HepG2 (cell line): ENCODE measurements at regions not wholly inside any gene's neighbourhood (a gene's known extent, or its start where the extent isn't known, plus 50 kb on each side); places are given as distances from the start of the nearest gene placed in this dataset.

ENCODE experiments used
- ATAC-seq: fragments of 200-7000 bp; cut with Tn5 transposase; 3 replicates; pipeline ENCODE4 v1.9.1; 2020; ENCODE audit warnings: mild to moderate bottlenecking, moderate library complexity
- BruUV-seq: library from RNA; stranded (reverse); fragments of 400-500 nt; replicated peaks from 2 replicates; lab custom pipeline; 2021; lab: Mats Ljungman, UMichigan
- CTCF ChIA-PET: fragments of 300-600 bp; formaldehyde crosslinking; extraction: SDS; loops from one replicate; lab custom pipeline; 2021; ENCODE audit warnings: low total read pairs, inconsistent platforms, low intra/inter-chr PET ratio; lab: Yijun Ruan, JAX
- POLR2A ChIA-PET: fragments of 350-600 bp; sonication (Branson Sonifier 250); formaldehyde crosslinking; loops from one replicate; lab custom pipeline; 2020; ENCODE audit warnings: antibody characterized with exemption, inconsistent platforms; lab: Yijun Ruan, JAX
- DNase-seq: peaks from one replicate; pipeline ENCODE4 v3.0.0-alpha.2; 2015; ENCODE audit warnings: low spot score
- FAIRE-seq: peaks from 3 replicates; lab custom pipeline; 2011; peaks lifted over from hg19 to GRCh38; lab: Jason Lieb, UNC
- H2AFZ ChIP-seq: one replicate; pipeline ENCODE4 v1.6.1; 2011; ENCODE audit warnings: low read length, inconsistent platforms
- H3K27ac ChIP-seq: fragments of 300-600 bp; 3 replicates; pipeline ENCODE4 v1.8.0; 2011; ENCODE audit warnings: mixed run types, mild to moderate bottlenecking, mixed read lengths, low read length, inconsistent platforms; ENCODE audit not compliant: insufficient read depth; ENCODE audit errors: extremely low read length
- H3K27me3 ChIP-seq, 2 experiments: fragments of 200-600 bp in 1 of 2; 2 replicates in 1 of 2; 3 replicates in 1 of 2; pipeline versions ENCODE4 v1.6.0 to v1.8.0; 2011; ENCODE audit warnings: low read length in 2 of 2, mild to moderate bottlenecking in 2 of 2, moderate library complexity in 2 of 2, inconsistent platforms in 1 of 2; ENCODE audit not compliant: insufficient read depth in 2 of 2, control insufficient read depth in 1 of 2
- H3K36me3 ChIP-seq, 2 experiments: fragments of 200-600 bp in 1 of 2; replicated peaks in 1 of 2; 2 replicates in 1 of 2; 3 replicates in 1 of 2; pipeline versions ENCODE4 v1.5.1 to v1.8.0; 2011; ENCODE audit warnings: low read length in 2 of 2, inconsistent platforms in 1 of 2; ENCODE audit not compliant: insufficient read depth in 2 of 2, control insufficient read depth in 1 of 2
- H3K4me1 ChIP-seq: 2 replicates; pipeline ENCODE4 v1.5.1; 2012; ENCODE audit warnings: low read length, inconsistent platforms; ENCODE audit not compliant: insufficient read depth
- H3K4me2 ChIP-seq: 2 replicates; pipeline ENCODE4 v1.6.0; 2011; ENCODE audit warnings: low read depth, low read length, inconsistent platforms
- H3K4me3 ChIP-seq, 3 experiments: fragments of 200-600 bp in 1 of 3; sonication (generic), shearing (Covaris generic) in 1 of 3; replicated peaks in 1 of 3; 2 replicates each; pipeline ENCODE4 v1.5.1; 2011 to 2016; ENCODE audit warnings: low read length in 3 of 3, inconsistent platforms in 2 of 3, low read depth in 2 of 3, mild to moderate bottlenecking in 2 of 3, control low read depth in 1 of 3, mixed read lengths in 1 of 3; ENCODE audit not compliant: insufficient read depth in 1 of 3
- H3K79me2 ChIP-seq: one replicate; pipeline ENCODE4 v1.6.1; 2011; ENCODE audit warnings: low read length, inconsistent platforms; ENCODE audit not compliant: insufficient read depth
- H3K9ac ChIP-seq: 2 replicates; pipeline ENCODE4 v1.6.0; 2011; ENCODE audit warnings: mild to moderate bottlenecking, low read depth, low read length, inconsistent platforms; ENCODE audit not compliant: insufficient read depth
- H3K9me3 ChIP-seq: 2 replicates; pipeline ENCODE4 v1.5.1; 2012; ENCODE audit warnings: mild to moderate bottlenecking, low read length
- H4K20me1 ChIP-seq: 2 replicates; pipeline ENCODE4 v1.6.0; 2011; ENCODE audit warnings: inconsistent platforms, mild to moderate bottlenecking, low read length, moderate library complexity; ENCODE audit not compliant: insufficient read depth
- ARNTL ChIP-seq: sonication (generic); formaldehyde crosslinking; IDR thresholded peaks from 2 replicates; pipeline ENCODE4 v1.4.0; 2020; ENCODE audit warnings: mild to moderate bottlenecking, missing genetic modification reagents
- FOXA1 ChIP-seq, 2 experiments: fragments of 450-650 bp in 1 of 2; sonication (generic) in 1 of 2; formaldehyde crosslinking in 1 of 2; IDR thresholded peaks; 2 replicates each; pipeline versions ENCODE4 v1.4.0 to v1.6.1; 2016 to 2020; ENCODE audit warnings: missing genetic modification reagents in 1 of 2
- KAT2B ChIP-seq: fragments of 150-350 bp; IDR thresholded peaks from 2 replicates; pipeline ENCODE4 v1.6.1; 2014; ENCODE audit warnings: low read depth, low read length, borderline replicate concordance
- KMT2B ChIP-seq: IDR thresholded peaks from 2 replicates; pipeline ENCODE4 v1.6.1; 2016; ENCODE audit warnings: missing genetic modification reagents, missing compliant biosample characterization
- REPIN1 ChIP-seq: sonication (generic); formaldehyde crosslinking; IDR thresholded peaks from 2 replicates; pipeline ENCODE4 v1.8.0; 2022; ENCODE audit warnings: missing genetic modification reagents, low read depth, mild to moderate bottlenecking, borderline replicate concordance
- RFXAP ChIP-seq: sonication (generic); formaldehyde crosslinking; IDR thresholded peaks from 2 replicates; pipeline ENCODE4 v1.4.0; 2020; ENCODE audit warnings: missing genetic modification reagents, borderline replicate concordance
- YY1 ChIP-seq: IDR thresholded peaks from 2 replicates; pipeline ENCODE4 v1.6.1; 2011; ENCODE audit warnings: low read length, low read depth, moderate library complexity, mild to moderate bottlenecking; ENCODE audit not compliant: insufficient read depth, insufficient replicate concordance
- ZBTB38 ChIP-seq: sonication (generic); formaldehyde crosslinking; IDR thresholded peaks from 2 replicates; pipeline ENCODE4 v1.5.1; 2020; ENCODE audit warnings: mild to moderate bottlenecking, missing genetic modification reagents
- ZBTB42 ChIP-seq: sonication (generic); formaldehyde crosslinking; IDR thresholded peaks from 2 replicates; pipeline ENCODE4 v1.5.0; 2020; ENCODE audit warnings: mild to moderate bottlenecking, missing genetic modification reagents
- ZMYM3 ChIP-seq: sonication (generic); formaldehyde crosslinking; IDR thresholded peaks from 2 replicates; pipeline ENCODE4 v1.5.1; 2020; ENCODE audit warnings: mild to moderate bottlenecking, missing genetic modification reagents
- ZNF329 ChIP-seq: sonication (generic); formaldehyde crosslinking; IDR thresholded peaks from 2 replicates; pipeline ENCODE4 v1.9.0; 2021; ENCODE audit warnings: low read depth, mild to moderate bottlenecking, missing genetic modification reagents
- ZNF788 ChIP-seq: sonication (generic); formaldehyde crosslinking; IDR thresholded peaks from 2 replicates; pipeline ENCODE4 v1.5.0; 2020; ENCODE audit warnings: mild to moderate bottlenecking, missing genetic modification reagents, borderline replicate concordance
- WGBS: methylation state at CpG from one replicate; pipeline ENCODE4 v1.1.6; 2017; ENCODE audit warnings: low lambda C conversion rate; 5-methylcytosine and 5-hydroxymethylcytosine counted together
- in situ Hi-C: cut with HindIII; loops from 2 replicates; pipeline ENCODE4 v1.10.0; 2017; ENCODE audit warnings: low pct_unique_long_range_greater_than_20kb; ENCODE audit not compliant: extremely low pct_ligation_motif_present
- intact Hi-C: fragments of 100-400 bp; cut with micrococcal nuclease; formaldehyde crosslinking; loops from one replicate; pipeline ENCODE4 v1.10.0; 2022; ENCODE audit not compliant: unreplicated experiment
- TF ChIP-seq, protein P1 (sequence below): sonication (generic); formaldehyde crosslinking; IDR thresholded peaks from 2 replicates; pipeline ENCODE4 v1.4.0; 2020; ENCODE audit warnings: missing genetic modification reagents

DNA sequence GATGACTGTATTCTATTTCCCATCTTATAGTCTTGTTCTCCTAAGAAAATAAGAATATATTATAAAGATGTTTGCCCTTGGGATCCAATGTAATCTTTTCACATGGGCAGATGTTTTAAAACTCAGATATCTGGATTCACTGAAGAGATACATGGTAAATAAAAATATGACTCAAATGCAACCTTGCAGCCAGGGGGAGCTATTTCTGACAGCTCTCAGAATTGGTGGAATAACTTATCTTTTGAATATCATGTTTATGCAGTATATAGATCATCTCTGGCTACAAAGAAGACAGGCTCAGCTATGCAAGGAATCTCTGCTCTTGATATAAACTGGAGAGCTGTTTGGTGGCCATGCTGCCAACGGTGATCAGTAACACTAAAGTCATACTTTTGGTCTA is 274.7 kb downstream of the GLUD2 start:
- intact Hi-C loops, result no loop called here
- H3K27ac ChIP-seq, result no peak overlapping the region
- H4K20me1 ChIP-seq, result no peaks in the 10 kb centered on the region
- H3K79me2 ChIP-seq, result no peaks in the 10 kb centered on the region
- FAIRE-seq (no peak), DNase-seq (no peak), ATAC-seq (no peak)
- H3K4me2 ChIP-seq, result no peak overlapping the region
- no peaks in the 10 kb centered on the region for H3K36me3 ChIP-seq
- in situ Hi-C loops, result loop anchor here (25.0 kb wide), 1 partner anchor 265 kb away; no protein-coding TSS in a partner anchor
- H3K27me3 ChIP-seq, result no peaks in the 10 kb centered on the region
- H3K9me3 ChIP-seq, result no peaks in the 10 kb centered on the region
- no peak overlapping the region for H3K4me3 ChIP-seq
- no CpG with 5 or more reads among the region's 1 CpG for WGBS
- CTCF ChIA-PET, result no interaction called here
- no peak for TF ChIP-seq ZNF788 (CRISPR knock-in tag)
- TF ChIP-seq YY1, result no peak
- TF ChIP-seq ZNF329 (CRISPR knock-in tag), result no peak
- no peak for TF ChIP-seq KMT2B (CRISPR knock-in tag)
- no peak for TF ChIP-seq ARNTL (CRISPR knock-in tag)
- TF ChIP-seq ZMYM3, result no peak
- TF ChIP-seq ZBTB38, result no peak
- TF ChIP-seq KAT2B, result no peak
- no peak for TF ChIP-seq FOXA1 (IDR thresholded peaks at IDR 0.05)
- TF ChIP-seq FOXA1 (CRISPR knock-in tag; IDR thresholded peaks at IDR 0.05), result no peak
- TF ChIP-seq RFXAP (CRISPR knock-in tag), result no peak
- TF ChIP-seq, protein P1, sequence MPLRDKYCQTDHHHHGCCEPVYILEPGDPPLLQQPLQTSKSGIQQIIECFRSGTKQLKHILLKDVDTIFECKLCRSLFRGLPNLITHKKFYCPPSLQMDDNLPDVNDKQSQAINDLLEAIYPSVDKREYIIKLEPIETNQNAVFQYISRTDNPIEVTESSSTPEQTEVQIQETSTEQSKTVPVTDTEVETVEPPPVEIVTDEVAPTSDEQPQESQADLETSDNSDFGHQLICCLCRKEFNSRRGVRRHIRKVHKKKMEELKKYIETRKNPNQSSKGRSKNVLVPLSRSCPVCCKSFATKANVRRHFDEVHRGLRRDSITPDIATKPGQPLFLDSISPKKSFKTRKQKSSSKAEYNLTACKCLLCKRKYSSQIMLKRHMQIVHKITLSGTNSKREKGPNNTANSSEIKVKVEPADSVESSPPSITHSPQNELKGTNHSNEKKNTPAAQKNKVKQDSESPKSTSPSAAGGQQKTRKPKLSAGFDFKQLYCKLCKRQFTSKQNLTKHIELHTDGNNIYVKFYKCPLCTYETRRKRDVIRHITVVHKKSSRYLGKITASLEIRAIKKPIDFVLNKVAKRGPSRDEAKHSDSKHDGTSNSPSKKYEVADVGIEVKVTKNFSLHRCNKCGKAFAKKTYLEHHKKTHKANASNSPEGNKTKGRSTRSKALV (CRISPR knock-in tag), result no peak
- TF ChIP-seq ZBTB42 (CRISPR knock-in tag), result no peak
- TF ChIP-seq REPIN1 (CRISPR knock-in tag), result no peak
- TF ChIP-seq, all 625 proteins: peak for 0
- POLR2A ChIA-PET, result no interaction called here
- no peak overlapping the region for H3K9ac ChIP-seq
- no TSS peak for BruUV-seq
- no peaks in the 10 kb centered on the region for H3K4me1 ChIP-seq
- no peak overlapping the region for H2AFZ ChIP-seq
